MCF 10A (cell line): ENCODE measurements at regions not wholly inside any gene's neighbourhood (a gene's known extent, or its start where the extent isn't known, plus 50 kb on each side); places are given as distances from the start of the nearest gene placed in this dataset.
A peak's percentile ranks its signal among the peaks of the same experiment; 100 is the strongest.

Experiments used
- BruUV-seq: library from RNA; stranded (reverse); fragments of 400-500 nt; replicated peaks from 2 replicates; lab custom pipeline; 2021; lab: Mats Ljungman, UMichigan
- CTCF ChIA-PET: fragments of 300-600 bp; sonication (Branson Sonifier 250); formaldehyde crosslinking; extraction: SDS; loops from one replicate; lab custom pipeline; 2021; ENCODE audit warnings: antibody characterized with exemption, inconsistent platforms; lab: Yijun Ruan, JAX
- POLR2A ChIA-PET: fragments of 300-600, 350-650 bp; sonication (Branson Sonifier 250); formaldehyde crosslinking; extraction: SDS; loops from one replicate; lab custom pipeline; 2020; ENCODE audit warnings: antibody characterized with exemption, inconsistent platforms; lab: Yijun Ruan, JAX
- DNase-seq: peaks from one replicate; pipeline ENCODE4 v3.0.0-alpha.2; 2018; ENCODE audit not compliant: unreplicated experiment
- H3K27ac Mint-ChIP-seq: one replicate; pipeline ENCODE4 v1.8.0; 2022; ENCODE audit warnings: mild to moderate bottlenecking, low read depth, mixed read lengths; ENCODE audit not compliant: unreplicated experiment
- H3K27me3 Mint-ChIP-seq: one replicate; pipeline ENCODE4 v1.8.0; 2022; ENCODE audit warnings: mixed read lengths; ENCODE audit not compliant: insufficient read depth, unreplicated experiment
- H3K36me3 Mint-ChIP-seq: one replicate; pipeline ENCODE4 v1.8.0; 2022; ENCODE audit warnings: mild to moderate bottlenecking, moderate library complexity, mixed read lengths; ENCODE audit not compliant: insufficient read depth, unreplicated experiment
- H3K4me1 Mint-ChIP-seq: one replicate; pipeline ENCODE4 v1.8.0; 2022; ENCODE audit warnings: mixed read lengths; ENCODE audit not compliant: insufficient read depth, unreplicated experiment
- H3K4me3 Mint-ChIP-seq: one replicate; pipeline ENCODE4 v1.8.0; 2022; ENCODE audit warnings: mild to moderate bottlenecking, moderate library complexity, mixed read lengths; ENCODE audit not compliant: unreplicated experiment
- H3K9me3 Mint-ChIP-seq: one replicate; pipeline ENCODE4 v1.8.0; 2022; ENCODE audit warnings: mixed read lengths; ENCODE audit not compliant: unreplicated experiment
- intact Hi-C: fragments of 100-400 bp; cut with micrococcal nuclease; formaldehyde crosslinking; loops from 2 replicates; pipeline ENCODE4 v1.14.1; 2022
- TF ChIP-seq, protein P1 (sequence below): fragments of 200-600 bp; IDR thresholded peaks from one replicate; pipeline ENCODE4 v1.8.0; 2022; ENCODE audit warnings: antibody characterized with exemption, mild to moderate bottlenecking; ENCODE audit not compliant: unreplicated experiment

DNA sequence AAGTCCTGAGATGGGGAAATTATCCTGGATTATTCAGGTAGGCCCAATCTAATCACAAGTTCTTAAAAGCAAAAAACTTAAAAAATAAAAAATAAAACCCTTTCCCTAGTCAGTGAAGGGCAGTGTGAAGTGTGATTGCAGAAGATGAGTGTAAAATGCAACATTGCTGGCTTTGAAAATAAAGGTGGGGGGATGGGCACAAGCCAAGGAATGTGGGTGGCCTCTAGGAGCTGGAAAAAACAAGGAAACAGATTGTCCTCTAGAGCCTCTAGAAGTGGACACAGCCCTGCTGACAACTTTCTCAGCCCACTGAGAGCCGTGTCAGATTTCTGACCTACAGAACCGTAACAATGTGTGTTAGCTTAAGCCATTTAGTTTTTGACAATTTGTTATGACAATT lies 184.3 kb upstream of the HNRNPA3 start:
- H3K4me3 Mint-ChIP-seq, result no peak overlapping the region
- H3K36me3 Mint-ChIP-seq, result no peaks in the 10 kb centered on the region
- H3K27me3 Mint-ChIP-seq, result peaks cover 71% of the 10 kb centered on the region
- H3K27ac Mint-ChIP-seq, result no peak overlapping the region
- DNase-seq, result no peak
- intact Hi-C loops, result no loop called here
- ChIA-PET CTCF (interaction anchor here (0.7 kb wide), 1 partner anchor 48 kb away, joined by 3 read pairs; no protein-coding TSS in a partner anchor), POLR2A (interaction anchor here (0.6 kb wide), 1 partner anchor 63 kb away, joined by 5 read pairs; no protein-coding TSS in a partner anchor)
- H3K4me1 Mint-ChIP-seq, result no peaks in the 10 kb centered on the region
- TF ChIP-seq, protein P1, sequence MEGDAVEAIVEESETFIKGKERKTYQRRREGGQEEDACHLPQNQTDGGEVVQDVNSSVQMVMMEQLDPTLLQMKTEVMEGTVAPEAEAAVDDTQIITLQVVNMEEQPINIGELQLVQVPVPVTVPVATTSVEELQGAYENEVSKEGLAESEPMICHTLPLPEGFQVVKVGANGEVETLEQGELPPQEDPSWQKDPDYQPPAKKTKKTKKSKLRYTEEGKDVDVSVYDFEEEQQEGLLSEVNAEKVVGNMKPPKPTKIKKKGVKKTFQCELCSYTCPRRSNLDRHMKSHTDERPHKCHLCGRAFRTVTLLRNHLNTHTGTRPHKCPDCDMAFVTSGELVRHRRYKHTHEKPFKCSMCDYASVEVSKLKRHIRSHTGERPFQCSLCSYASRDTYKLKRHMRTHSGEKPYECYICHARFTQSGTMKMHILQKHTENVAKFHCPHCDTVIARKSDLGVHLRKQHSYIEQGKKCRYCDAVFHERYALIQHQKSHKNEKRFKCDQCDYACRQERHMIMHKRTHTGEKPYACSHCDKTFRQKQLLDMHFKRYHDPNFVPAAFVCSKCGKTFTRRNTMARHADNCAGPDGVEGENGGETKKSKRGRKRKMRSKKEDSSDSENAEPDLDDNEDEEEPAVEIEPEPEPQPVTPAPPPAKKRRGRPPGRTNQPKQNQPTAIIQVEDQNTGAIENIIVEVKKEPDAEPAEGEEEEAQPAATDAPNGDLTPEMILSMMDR, result no peak
- H3K9me3 Mint-ChIP-seq, result no peaks in the 10 kb centered on the region
- BruUV-seq, result no TSS peak

DNA sequence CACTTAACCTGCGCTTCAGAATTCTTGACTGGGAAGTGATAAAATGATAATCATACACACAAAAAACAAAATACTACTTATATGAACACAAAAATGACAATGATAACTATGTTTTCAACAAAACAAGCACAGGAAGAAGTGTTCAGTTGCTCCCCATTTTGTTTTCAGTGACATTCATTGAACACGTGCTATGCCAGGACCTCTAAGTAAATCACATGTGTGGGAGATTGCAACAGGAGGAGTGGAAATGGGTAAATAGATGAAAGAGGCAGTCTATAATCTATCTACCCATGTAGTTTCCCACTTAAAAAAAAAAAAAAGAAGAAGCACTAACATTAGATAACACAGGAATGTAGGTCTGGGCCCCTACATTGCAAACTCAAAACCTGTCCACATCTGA lies 183.5 kb upstream of the HNRNPA3 start:
- no peaks in the 10 kb centered on the region for H3K4me1 Mint-ChIP-seq
- no peak for DNase-seq
- ChIA-PET CTCF (interaction anchor here (0.7 kb wide), 1 partner anchor 132 kb away, joined by 3 read pairs; no protein-coding TSS in a partner anchor), POLR2A (interaction anchor here (0.7 kb wide), 1 partner anchor 250 kb away, joined by 3 read pairs; no protein-coding TSS in a partner anchor)
- H3K27me3 Mint-ChIP-seq, result peaks cover 71% of the 10 kb centered on the region
- no peaks in the 10 kb centered on the region for H3K9me3 Mint-ChIP-seq
- no peak overlapping the region for H3K4me3 Mint-ChIP-seq
- no peak overlapping the region for H3K27ac Mint-ChIP-seq
- TF ChIP-seq, protein P1, result no peak
- BruUV-seq, result no TSS peak
- H3K36me3 Mint-ChIP-seq, result no peaks in the 10 kb centered on the region
- intact Hi-C loops, result no loop called here

DNA sequence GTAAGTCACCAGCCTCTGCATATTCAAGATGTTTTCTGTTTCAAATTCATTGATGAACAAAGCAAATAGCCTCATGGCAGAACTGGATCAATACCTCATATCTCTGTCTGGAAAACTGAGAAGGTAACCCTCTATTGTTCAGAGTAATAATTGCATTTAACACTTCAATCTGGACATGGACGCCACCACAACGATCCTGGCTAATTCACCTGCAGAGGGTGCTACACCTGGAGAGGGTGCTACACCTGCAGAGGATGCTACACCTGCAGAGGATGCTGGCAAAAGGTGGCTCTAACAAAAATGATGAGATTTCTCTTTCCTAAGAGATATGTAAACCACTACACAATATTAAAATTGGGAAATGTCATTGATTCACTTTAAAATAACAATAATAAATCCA lies 183.1 kb upstream of the HNRNPA3 start:
- no TSS peak for BruUV-seq
- ChIA-PET CTCF (no interaction called here), POLR2A (no interaction called here)
- H3K4me3 Mint-ChIP-seq, result no peak overlapping the region
- no peaks in the 10 kb centered on the region for H3K4me1 Mint-ChIP-seq
- intact Hi-C loops, result no loop called here
- no peaks in the 10 kb centered on the region for H3K36me3 Mint-ChIP-seq
- no peak overlapping the region for H3K27ac Mint-ChIP-seq
- H3K27me3 Mint-ChIP-seq, result peaks cover 71% of the 10 kb centered on the region
- H3K9me3 Mint-ChIP-seq, result no peaks in the 10 kb centered on the region
- TF ChIP-seq, protein P1, result no peak
- DNase-seq, result peak; percentile 32

DNA sequence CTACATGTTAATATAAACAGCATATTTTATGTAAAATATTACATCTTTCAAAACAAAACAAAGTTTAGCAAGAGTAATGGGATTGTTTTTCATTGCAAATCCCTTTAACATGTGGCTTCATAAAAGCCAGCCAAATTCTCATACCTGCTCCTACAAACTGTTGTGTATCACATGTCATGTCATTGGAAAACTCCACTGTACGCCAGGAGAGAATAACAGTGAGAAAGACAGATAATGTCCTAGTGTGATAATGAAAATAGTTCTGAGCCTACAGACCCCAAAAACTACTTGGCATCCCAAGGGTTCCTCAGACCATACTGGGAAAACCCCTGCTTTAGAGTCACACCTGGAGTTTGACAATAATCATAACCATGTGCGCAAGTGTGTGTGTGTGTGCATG lies 182.7 kb upstream of the HNRNPA3 start:
- Mint-ChIP-seq H3K9me3 (no peaks in the 10 kb centered on the region), H3K4me3 (no peak overlapping the region), H3K4me1 (no peaks in the 10 kb centered on the region), H3K27ac (no peak overlapping the region), H3K27me3 (peaks cover 67% of the 10 kb centered on the region), H3K36me3 (no peaks in the 10 kb centered on the region)
- ChIA-PET POLR2A (no interaction called here), CTCF (no interaction called here)
- TF ChIP-seq, protein P1, result no peak
- intact Hi-C loops, result no loop called here
- BruUV-seq, result no TSS peak
- DNase-seq, result no peak
